Endodermal cell (in vitro differentiated cells): ENCODE measurements at regions not wholly inside any gene's neighbourhood (a gene's known extent, or its start where the extent isn't known, plus 50 kb on each side); places are given as distances from the start of the nearest gene placed in this dataset.
"Not testable (repeated sequence)": the region's sequence is repeated elsewhere in the genome, so short reads cannot be mapped to it uniquely, and the experiment has no call there.

Experiments
- DNase-seq: peaks from one replicate; pipeline ENCODE4 v3.0.0-alpha.2; 2017
- H3K27ac ChIP-seq: 2 replicates; pipeline ENCODE4 v1.5.1; 2013; ENCODE audit warnings: mild to moderate bottlenecking, low read depth, low read length, moderate library complexity
- H3K27me3 ChIP-seq: 2 replicates; pipeline ENCODE4 v1.6.1; 2013; ENCODE audit warnings: mild to moderate bottlenecking, low read length, moderate library complexity; ENCODE audit not compliant: insufficient read depth, control insufficient read depth, poor library complexity, severe bottlenecking
- H3K36me3 ChIP-seq: 2 replicates; pipeline ENCODE4 v1.7.0; 2013; ENCODE audit warnings: mild to moderate bottlenecking, low read length, moderate library complexity; ENCODE audit not compliant: control insufficient read depth, insufficient read depth
- H3K4me1 ChIP-seq: one replicate; pipeline ENCODE4 v1.7.0; 2013; ENCODE audit warnings: low read length; ENCODE audit not compliant: control insufficient read depth, insufficient read depth
- H3K4me3 ChIP-seq: 2 replicates; pipeline ENCODE4 v1.5.1; 2013; ENCODE audit warnings: mild to moderate bottlenecking, low read length, moderate library complexity
- H3K9ac ChIP-seq: 2 replicates; pipeline ENCODE4 v1.6.1; 2013; ENCODE audit warnings: mild to moderate bottlenecking, low read length, moderate library complexity; ENCODE audit not compliant: poor library complexity, severe bottlenecking; ENCODE audit errors: extremely low read depth
- H3K9me3 ChIP-seq: 2 replicates; pipeline ENCODE4 v1.6.1; 2013; ENCODE audit warnings: mild to moderate bottlenecking, low read length, moderate library complexity; ENCODE audit not compliant: control insufficient read depth
- H3K27ac Mint-ChIP-seq: 2 replicates; pipeline ENCODE4 v1.8.0; 2020; ENCODE audit warnings: mixed read lengths
- H3K27me3 Mint-ChIP-seq: 2 replicates; pipeline ENCODE4 v1.8.0; 2021; ENCODE audit warnings: mild to moderate bottlenecking, mixed read lengths; ENCODE audit not compliant: insufficient read depth
- H3K36me3 Mint-ChIP-seq: 2 replicates; pipeline ENCODE4 v1.8.0; 2020; ENCODE audit warnings: low read depth, mixed read lengths
- H3K4me1 Mint-ChIP-seq: 2 replicates; pipeline ENCODE4 v1.8.0; 2020; ENCODE audit warnings: mixed read lengths
- H3K4me3 Mint-ChIP-seq: 2 replicates; pipeline ENCODE4 v1.8.0; 2020; ENCODE audit warnings: mild to moderate bottlenecking, moderate library complexity, mixed read lengths
- H3K9me3 Mint-ChIP-seq: 2 replicates; pipeline ENCODE4 v1.8.0; 2020; ENCODE audit warnings: mild to moderate bottlenecking, mixed read lengths
- CTCF ChIP-seq: fragments of 200-600 bp; sonication (generic); conservative IDR thresholded peaks from 2 replicates; pipeline ENCODE4 v1.5.0; 2021; ENCODE audit warnings: antibody characterized with exemption, mild to moderate bottlenecking
- WGBS, 2 experiments: methylation state at CpG; one replicate each; pipeline versions ENCODE4 v1.1.5 to v1.1.7; 2013; ENCODE audit warnings: missing lambda C conversion rate in 2 of 2, mixed read lengths in 1 of 2; ENCODE audit not compliant: insufficient coverage in 1 of 2, insufficient read length in 1 of 2; 5-methylcytosine and 5-hydroxymethylcytosine counted together

GRCh38 chr21:15968776-15969310, 239.1 kb downstream of the USP25 start:
- no peak overlapping the region for H3K4me3 ChIP-seq
- H3K27ac Mint-ChIP-seq: no peak overlapping the region

DNA sequence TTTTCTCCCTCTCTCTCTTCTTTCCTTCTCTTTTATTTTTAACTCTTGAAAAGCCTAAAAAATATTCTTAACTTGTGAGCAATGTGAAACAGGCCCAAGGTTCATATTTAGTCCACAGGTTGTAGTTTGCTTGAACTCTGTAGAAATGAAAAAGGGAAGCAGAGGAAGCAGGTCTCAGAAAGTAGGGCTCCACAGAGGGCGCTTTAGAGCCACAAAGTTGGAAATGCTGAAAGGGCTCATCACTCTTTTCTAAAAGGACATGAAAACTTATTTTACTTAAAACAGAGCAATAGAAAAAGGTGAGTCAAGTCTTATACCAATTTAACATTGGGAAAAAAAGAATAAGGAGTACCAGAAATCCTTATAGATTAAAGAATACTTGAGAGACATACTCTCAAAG, 247.0 kb downstream of the USP25 start:
- peak; percentile 65 for DNase-seq

More at GRCh38 chr21:15968776-15969310, 239.1 kb downstream of the USP25 start:
- H3K27ac ChIP-seq: no peak overlapping the region
- no peaks in the 10 kb centered on the region for H3K36me3 Mint-ChIP-seq
- no peaks in the 10 kb centered on the region for H3K9me3 ChIP-seq
- H3K9ac ChIP-seq: no peak overlapping the region
- WGBS, 2 experiments: 88% methylated on average over 1 of the region's 1 CpG; no CpG with 5 or more reads in 1 of the 2 experiments
- no peak for DNase-seq
- TF ChIP-seq CTCF: no peak
- H3K27me3 Mint-ChIP-seq: peaks cover 4% of the 10 kb centered on the region
- peaks cover 14% of the 10 kb centered on the region for H3K4me1 Mint-ChIP-seq
- H3K4me3 Mint-ChIP-seq: no peak overlapping the region
- no peaks in the 10 kb centered on the region for H3K4me1 ChIP-seq
- no peaks in the 10 kb centered on the region for H3K36me3 ChIP-seq
- H3K9me3 Mint-ChIP-seq: no peaks in the 10 kb centered on the region
- H3K27me3 ChIP-seq: peaks cover 12% of the 10 kb centered on the region

GRCh38 chr21:15978215-15978738, 248.5 kb downstream of the USP25 start:
- Histone ChIP-seq H3K27ac (no peak overlapping the region), H3K36me3 (no peaks in the 10 kb centered on the region), H3K9ac (no peak overlapping the region), H3K4me3 (no peak overlapping the region), H3K27me3 (no peaks in the 10 kb centered on the region), H3K4me1 (no peaks in the 10 kb centered on the region), H3K9me3 (no peaks in the 10 kb centered on the region)
- WGBS, 2 experiments: 84% methylated on average over 3 of the region's 3 CpGs; no CpG with 5 or more reads in 1 of the 2 experiments
- Mint-ChIP-seq H3K36me3 (no peaks in the 10 kb centered on the region), H3K9me3 (peaks cover 3% of the 10 kb centered on the region), H3K4me3 (no peak overlapping the region), H3K27ac (no peak overlapping the region), H3K27me3 (no peaks in the 10 kb centered on the region), H3K4me1 (peaks cover 3% of the 10 kb centered on the region)
- DNase-seq: no peak
- TF ChIP-seq CTCF: no peak

More for the DNA sequence above, 247.0 kb downstream of the USP25 start:
- Mint-ChIP-seq H3K27ac (no peak overlapping the region), H3K9me3 (no peaks in the 10 kb centered on the region), H3K27me3 (no peaks in the 10 kb centered on the region), H3K4me3 (no peak overlapping the region), H3K4me1 (peaks cover 3% of the 10 kb centered on the region), H3K36me3 (no peaks in the 10 kb centered on the region)
- no peaks in the 10 kb centered on the region for H3K36me3 ChIP-seq
- no peaks in the 10 kb centered on the region for H3K27me3 ChIP-seq
- H3K9me3 ChIP-seq: no peaks in the 10 kb centered on the region
- 18% methylated on average over 1 of the region's 1 CpG; no CpG with 5 or more reads in 1 of the 2 experiments for WGBS, 2 experiments
- no peaks in the 10 kb centered on the region for H3K4me1 ChIP-seq
- peak; percentile 74 for TF ChIP-seq CTCF
- no peak overlapping the region for H3K9ac ChIP-seq
- H3K4me3 ChIP-seq: no peak overlapping the region
- H3K27ac ChIP-seq: no peak overlapping the region

- H3K27ac ChIP-seq, H3K27me3 ChIP-seq, H3K4me3 ChIP-seq, H3K4me1 Mint-ChIP-seq, H3K36me3 Mint-ChIP-seq, H3K9ac ChIP-seq, H3K27me3 Mint-ChIP-seq, H3K4me1 ChIP-seq, H3K4me3 Mint-ChIP-seq, H3K9me3 ChIP-seq, H3K36me3 ChIP-seq, DNase-seq: not testable (repeated sequence)
- WGBS, 2 experiments: 92 to 97% methylated on average over 4 to 6 of the region's 6 CpGs
- peaks cover 12% of the 10 kb centered on the region for H3K9me3 Mint-ChIP-seq
- peak overlapping the region; percentile 5 for H3K27ac Mint-ChIP-seq
These were observed 249.7 kb downstream of the USP25 start for GRCh38 chr21:15979493-15979892.
